GM04504 (cell line): ENCODE measurements at regions not wholly inside any gene's neighbourhood (a gene's known extent, or its start where the extent isn't known, plus 50 kb on each side); places are given as distances from the start of the nearest gene placed in this dataset.

Source experiments
- DNase-seq: peaks from one replicate; pipeline ENCODE4 v3.0.0-alpha.2; 2012; ENCODE audit warnings: low read depth

GRCh38 chr18:24791751-24792545 is 331.5 kb downstream of the HRH4 start:
- DNase-seq = no peak

- no peak for DNase-seq
These were observed 333.3 kb downstream of the HRH4 start for GRCh38 chr18:24793742-24794141.

DNA sequence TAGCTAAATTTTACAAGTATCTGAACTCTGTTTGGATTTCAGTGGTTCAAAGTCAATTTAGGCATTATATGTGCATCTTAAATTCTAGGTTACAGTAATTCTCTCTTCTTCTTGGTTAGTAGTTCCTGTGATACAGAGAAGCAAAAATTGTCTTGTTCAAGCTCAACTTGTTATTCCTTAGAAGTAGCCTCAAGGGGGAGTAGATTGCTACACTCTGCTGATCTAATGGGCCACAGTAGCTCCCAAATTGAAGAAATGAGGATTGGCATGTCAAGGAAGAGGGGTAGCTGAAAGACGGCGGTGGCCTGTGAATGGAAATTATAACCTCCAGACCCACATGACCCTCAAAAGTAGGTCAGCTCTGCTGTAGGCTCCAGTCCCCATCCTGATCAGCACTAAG is 334.7 kb downstream of the HRH4 start:
- DNase-seq = no peak

DNA sequence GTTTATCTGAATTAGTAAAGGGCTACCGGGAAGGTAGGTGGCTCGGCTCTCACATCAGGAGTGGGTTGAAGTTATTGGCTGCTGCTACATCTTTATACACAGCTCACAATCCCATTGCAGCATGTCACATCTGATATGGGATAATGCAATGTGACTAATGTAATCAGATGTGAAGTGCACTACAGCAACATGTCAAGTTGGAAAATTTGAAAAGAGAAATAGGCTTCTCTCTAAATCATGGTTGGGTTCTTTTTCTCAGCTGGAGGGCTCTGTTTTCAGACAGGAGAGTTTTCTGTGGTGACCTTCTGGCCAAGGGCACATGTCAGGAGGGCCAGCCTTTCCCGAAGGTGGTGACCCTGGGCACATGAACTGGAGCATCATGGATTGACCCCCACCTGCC is 337.5 kb downstream of the HRH4 start:
- DNase-seq = no peak

DNA sequence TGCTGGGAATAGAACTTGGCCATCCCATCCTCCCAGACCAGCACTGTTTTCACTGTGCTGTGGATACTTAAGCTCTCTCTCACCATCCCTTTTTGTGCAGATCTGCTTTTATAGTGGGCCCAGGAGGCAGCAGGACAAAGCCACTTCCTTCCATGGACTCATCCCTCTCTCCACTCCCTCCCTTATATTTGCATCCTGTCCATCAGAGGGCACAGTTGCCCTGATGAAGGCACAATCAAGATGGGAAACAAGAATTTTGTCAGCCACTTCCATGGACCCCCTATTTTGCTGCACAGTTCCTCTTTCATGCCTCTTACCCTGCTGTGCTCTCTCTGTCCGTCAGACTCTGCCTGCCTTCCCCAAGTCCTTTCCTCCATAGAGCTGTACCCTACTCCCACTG is 338.7 kb downstream of the HRH4 start:
- no peak for DNase-seq

GRCh38 chr18:24799720-24800119 is 339.3 kb downstream of the HRH4 start:
- no peak for DNase-seq

GRCh38 chr18:24801001-24801400 is 340.6 kb downstream of the HRH4 start:
- peak; percentile 38 for DNase-seq

DNA sequence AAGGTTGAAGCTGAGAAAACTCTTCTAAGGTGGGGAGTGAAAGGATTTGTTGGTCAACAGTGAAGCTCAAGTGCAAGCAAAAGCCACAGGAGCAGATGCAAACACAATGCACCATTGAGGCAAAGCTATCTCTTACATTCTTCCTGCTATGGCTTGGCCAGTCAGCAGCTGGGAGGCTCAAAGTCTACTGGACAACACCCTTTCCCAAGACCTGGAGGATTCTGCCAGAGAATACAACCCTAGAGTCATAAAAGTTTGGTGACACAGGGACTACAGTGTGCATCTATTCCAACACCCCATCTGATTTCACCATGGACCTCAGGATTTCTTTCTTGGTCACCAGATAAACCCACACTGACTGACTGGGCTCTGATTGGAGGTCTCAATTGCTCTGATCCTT is 342.0 kb downstream of the HRH4 start:
- DNase-seq = no peak

- DNase-seq = no peak
These were observed 344.7 kb downstream of the HRH4 start for GRCh38 chr18:24805156-24805555.

DNA sequence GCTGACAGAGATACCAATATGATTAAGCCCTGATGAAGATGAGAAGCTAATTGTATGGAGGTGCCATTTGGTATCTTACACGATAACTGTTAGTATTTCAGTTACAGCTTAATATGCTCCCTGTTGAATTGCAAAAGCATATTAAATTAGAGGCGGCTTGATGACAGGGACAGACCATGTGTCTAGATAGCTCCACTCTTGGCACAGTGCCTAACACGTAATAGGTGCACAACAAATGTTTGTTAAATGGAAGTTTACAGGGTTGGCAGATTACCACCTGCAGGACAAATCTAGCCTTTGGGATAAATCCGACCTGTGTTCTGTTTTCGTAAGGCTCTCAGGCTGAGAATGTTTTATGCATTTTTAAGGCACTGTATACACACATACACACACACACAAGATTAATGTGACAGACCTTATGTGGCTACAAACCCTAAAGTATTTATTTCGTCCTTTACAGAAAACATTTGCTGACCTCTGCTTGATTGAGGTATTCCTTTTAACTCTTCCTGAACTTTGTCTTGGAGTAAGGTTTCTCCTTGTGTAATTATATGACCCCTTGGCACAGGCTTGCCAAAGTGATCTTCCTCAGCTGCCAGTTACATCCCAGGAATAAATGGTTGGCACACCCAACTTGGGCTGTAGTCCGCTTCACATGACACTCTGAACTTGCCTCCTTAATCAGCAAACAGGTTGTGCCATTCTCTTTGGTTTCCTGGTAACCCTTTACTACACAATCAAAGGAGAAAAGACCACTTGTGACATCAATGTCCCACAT is 348.9 kb downstream of the HRH4 start:
- no peak for DNase-seq

DNA sequence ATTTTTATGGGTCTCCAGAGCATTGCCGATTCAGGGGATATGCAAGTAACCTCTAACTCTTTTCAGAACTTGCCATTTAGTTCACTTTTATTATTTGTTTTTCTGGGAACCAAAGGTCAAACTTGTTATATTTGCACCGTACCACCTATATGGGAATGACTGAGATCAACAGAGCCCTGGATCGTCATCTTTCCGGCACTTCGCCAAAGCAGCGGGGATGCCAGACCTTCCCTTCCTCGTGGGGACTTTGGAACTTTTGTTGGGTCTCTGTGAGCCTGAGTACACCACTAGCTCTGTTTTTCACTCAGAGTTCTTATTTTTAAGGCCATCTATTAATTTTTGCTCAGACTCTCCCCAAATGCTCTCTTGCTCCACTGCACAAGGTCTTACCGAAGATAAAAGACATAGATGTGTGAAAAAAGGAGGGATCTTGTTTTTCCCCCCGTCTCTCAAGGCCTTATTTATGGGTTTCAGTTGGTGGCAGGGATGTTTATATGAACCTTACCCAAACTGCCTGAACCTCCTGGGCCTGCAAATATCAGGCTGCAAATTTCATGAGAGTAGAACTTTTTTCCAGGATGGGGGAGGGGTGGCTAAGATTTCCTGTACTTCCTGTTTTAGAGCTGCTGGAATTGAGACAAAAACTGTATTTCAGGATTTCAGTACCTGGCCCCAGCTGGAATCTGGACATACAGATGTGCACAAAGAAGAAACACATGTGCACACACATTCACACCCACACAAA is 350.3 kb downstream of the HRH4 start:
- no peak for DNase-seq

DNA sequence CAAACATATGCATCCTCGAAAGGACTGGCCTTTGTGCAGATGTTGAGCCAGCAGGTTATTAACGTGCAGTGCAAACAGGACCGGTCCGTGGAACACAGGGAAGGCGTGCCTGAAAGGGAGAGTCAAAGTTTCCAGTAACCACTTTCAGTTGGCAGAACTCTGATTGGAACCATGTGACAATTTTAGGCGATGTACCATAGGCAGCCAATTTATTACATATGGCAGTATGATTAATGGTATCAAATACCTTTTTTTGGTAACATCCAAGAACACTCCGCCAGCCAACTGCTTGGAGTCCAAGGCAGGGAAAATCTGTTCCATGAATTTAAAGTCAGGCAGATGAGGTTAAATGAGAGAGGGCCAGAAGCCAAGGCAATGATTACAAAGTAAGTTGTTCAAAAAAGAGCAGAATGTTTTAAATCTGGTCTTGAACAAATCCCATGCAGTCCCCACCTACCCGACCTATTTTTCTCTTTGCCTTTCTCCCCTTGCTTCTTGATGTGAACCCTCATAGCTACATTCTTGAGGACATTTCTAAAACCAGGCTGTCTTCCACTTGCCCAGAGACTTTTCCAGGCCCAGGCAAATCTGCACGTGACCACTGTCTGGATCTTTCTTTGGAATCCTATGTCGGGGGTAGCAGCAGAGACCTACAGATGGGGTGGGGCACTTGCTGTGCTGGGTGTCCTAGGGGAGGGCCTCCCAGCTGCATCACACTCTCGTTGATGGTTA is 351.7 kb downstream of the HRH4 start:
- DNase-seq = no peak

DNA sequence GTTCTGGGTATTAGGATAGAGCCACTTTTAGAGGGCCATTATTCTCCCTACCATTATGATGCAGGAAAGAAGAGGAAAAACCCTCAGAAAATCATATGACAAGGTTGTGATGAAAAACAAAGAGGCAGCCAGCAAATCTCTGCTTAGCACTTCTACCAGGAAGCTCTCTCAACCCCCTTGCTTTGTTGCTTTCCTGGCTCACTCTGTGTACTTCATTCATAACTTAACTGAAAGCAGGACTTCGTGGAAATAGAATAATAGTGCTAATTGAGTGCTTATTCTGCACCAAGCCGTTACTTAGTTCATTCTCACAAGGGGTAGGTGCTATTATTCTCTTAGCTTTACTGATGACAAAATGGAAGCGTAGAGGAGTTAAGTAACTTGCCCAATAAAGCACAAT is 354.1 kb downstream of the HRH4 start:
- no peak for DNase-seq

GRCh38 chr18:24817150-24817549 is 356.7 kb downstream of the HRH4 start:
- DNase-seq = no peak

DNA sequence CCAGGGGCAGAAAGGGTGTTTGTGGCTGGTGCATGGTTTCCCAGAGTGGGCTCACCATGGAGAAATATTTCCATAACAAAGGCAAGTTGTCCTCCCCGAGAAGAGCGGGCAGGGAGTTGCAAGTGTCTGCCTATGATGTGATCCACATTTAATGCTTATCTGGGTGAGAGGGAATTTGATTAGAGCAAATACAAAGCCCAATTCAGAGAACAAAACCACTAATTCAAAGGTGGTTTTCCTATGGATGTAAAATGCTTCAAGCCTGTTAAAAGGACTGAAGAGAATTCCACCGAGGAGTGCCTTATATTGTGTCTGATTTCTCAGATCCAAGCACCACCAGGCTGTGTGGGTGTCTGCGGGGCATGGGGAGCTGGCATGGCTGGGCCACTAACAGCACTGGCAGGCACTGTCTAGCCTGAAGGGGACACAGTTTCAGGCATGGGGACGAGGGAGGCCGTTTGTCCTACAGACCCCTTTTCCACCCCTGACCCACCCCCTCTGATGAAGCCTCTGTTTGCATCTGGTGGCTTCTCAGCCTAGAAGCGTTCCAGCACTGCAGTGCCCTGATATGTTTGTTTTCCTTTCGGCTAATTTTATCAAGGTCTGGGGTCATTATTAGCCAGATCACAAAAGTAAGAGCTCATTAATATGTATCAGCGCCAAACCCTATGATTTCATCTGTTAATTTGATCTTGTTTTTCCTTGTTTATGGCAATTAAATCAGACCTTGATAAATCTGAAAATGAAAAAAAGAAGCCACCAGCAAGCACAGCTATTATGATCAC is 357.3 kb downstream of the HRH4 start:
- DNase-seq = no peak

DNA sequence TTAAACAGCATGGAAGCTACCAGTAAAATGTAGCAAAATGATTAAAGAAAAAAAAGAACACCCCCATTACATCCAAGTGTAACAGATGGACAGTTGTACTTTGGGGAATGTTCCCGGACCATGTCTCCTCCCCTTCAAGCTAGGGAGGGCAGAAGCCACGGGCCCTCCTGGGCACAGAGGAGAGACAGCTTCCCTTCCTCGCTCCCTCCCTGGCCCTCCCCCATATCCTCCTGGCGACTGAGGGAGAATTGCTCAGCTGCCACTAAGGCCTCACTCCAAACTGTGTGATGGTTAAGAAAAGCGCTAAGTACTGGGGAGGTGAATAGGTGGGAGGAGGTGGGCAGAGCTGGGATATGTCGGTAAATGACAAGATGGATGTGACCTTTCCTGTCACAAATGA is 358.0 kb downstream of the HRH4 start:
- no peak for DNase-seq

GRCh38 chr18:24819141-24819890 is 358.9 kb downstream of the HRH4 start:
- no peak for DNase-seq

DNA sequence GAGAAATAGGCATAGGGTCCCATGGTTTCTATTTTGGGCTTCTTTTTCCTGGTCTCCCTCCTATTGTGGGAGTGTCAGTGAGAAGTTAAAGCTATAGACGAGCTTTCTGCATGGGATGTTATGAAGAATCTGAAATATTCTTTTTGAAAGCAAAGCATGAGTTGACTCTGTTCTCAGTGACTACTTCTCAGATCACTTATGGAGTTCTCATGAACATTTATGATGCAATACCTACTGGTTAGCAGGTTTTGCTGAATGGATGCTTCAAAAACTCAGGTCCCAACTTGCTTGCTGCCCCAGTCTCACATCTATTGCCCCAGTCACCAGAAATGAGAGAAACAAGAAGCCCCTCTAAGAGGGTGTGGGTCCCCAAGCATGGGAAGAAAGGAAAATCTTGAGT is 365.0 kb downstream of the HRH4 start:
- no peak for DNase-seq

DNA sequence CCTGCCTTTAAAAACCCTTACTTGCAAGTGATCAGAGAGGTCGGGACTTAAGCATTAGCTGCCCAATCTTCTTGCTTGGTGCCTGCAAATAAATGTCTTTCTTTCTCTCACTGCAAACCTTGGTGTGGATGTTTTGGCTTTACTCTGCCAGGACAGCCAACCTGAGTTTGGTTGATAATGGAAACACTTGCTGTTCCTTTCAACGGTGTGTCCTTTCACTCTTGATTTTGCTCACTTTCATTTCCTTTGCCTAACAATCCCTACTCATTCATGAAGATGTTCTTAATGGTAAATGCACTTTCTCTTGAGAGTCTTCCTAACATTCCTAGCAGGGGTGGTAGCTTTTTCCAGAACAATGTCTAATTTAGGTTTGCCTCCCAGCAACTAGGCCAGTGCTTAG is 366.2 kb downstream of the HRH4 start:
- DNase-seq = no peak

DNA sequence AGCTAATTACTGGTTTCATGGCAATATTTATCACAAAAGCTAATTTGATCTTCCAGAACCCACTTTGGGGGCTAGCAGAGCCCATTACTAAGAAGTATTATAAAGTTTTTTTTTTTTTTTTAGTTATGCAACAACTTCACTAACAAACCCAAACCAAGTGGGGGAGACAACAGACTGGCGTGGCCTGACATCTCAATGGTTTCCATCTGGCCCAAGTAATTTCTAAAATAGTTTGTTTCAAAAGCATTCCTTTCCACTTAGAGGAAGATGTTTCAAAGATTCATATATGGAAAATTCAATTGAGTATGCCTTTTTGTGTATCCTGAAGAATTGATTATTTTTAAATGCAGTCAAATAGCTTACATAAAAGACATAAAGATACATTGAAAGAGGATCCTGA is 367.1 kb downstream of the HRH4 start:
- DNase-seq = peak; percentile 24

DNA sequence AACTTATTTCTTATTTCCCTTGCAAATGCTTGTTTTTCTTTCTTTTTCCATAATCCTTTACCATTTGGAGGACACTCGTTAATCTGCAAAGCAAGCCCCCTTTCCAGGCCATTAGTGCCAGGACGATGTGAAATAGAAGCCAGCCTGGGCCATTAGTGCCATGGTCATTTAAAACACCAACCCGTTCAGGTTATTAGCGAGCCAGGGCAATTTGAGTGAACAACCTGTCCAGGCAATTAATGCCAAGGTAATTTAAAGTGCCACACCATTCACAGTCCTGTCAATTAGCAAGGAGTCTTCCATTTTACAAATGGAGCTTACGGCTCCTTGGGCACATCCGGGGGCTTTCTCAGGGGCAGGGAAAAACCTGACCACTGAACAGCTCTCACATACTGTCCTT is 370.6 kb downstream of the HRH4 start:
- no peak for DNase-seq
